Parathyroid adenoma (tissue), 2 donors: ENCODE measurements at regions not wholly inside any gene's neighbourhood (a gene's known extent, or its start where the extent isn't known, plus 50 kb on each side); places are given as distances from the start of the nearest gene placed in this dataset.

ENCODE experiments used
- H2AFZ ChIP-seq: fragments of 300-600 bp; sonication (generic); one replicate; pipeline ENCODE4 v1.7.0; 2017; ENCODE audit warnings: antibody characterized with exemption, mild to moderate bottlenecking
- H3K27ac ChIP-seq: fragments of 300-600 bp; sonication (generic); one replicate; pipeline ENCODE4 v1.7.0; 2017
- H3K27me3 ChIP-seq: fragments of 300-600 bp; sonication (generic); one replicate; pipeline ENCODE4 v1.7.0; 2017; ENCODE audit warnings: low read length; ENCODE audit not compliant: control insufficient read depth, insufficient read depth
- H3K36me3 ChIP-seq: fragments of 300-600 bp; sonication (generic); one replicate; pipeline ENCODE4 v1.7.0; 2017; ENCODE audit warnings: low read length; ENCODE audit not compliant: control insufficient read depth, insufficient read depth
- H3K4me1 ChIP-seq: fragments of 300-600 bp; sonication (generic); one replicate; pipeline ENCODE4 v1.7.0; 2017; ENCODE audit warnings: control low read depth
- H3K4me2 ChIP-seq: fragments of 300-600 bp; sonication (generic); one replicate; pipeline ENCODE4 v1.7.0; 2017; ENCODE audit warnings: low read length
- H3K4me3 ChIP-seq: fragments of 300-600 bp; sonication (generic); one replicate; pipeline ENCODE4 v1.7.0; 2017; ENCODE audit warnings: low read depth, low read length
- H3K79me2 ChIP-seq: fragments of 300-600 bp; sonication (generic); one replicate; pipeline ENCODE4 v1.7.0; 2017; ENCODE audit warnings: control low read depth
- H3K9ac ChIP-seq: fragments of 300-600 bp; sonication (generic); one replicate; pipeline ENCODE4 v1.7.0; 2017; ENCODE audit warnings: mild to moderate bottlenecking
- H3K9me3 ChIP-seq: fragments of 300-600 bp; sonication (generic); one replicate; pipeline ENCODE4 v1.7.0; 2017; ENCODE audit warnings: low read length; ENCODE audit not compliant: control insufficient read depth
- TF ChIP-seq, protein P1 (sequence below): fragments of 300-600 bp; sonication (generic); IDR thresholded peaks from one replicate; pipeline ENCODE4 v1.7.0; 2017; ENCODE audit warnings: antibody characterized with exemption, mild to moderate bottlenecking
- donor health status: primary hyperparathyroidism.

DNA sequence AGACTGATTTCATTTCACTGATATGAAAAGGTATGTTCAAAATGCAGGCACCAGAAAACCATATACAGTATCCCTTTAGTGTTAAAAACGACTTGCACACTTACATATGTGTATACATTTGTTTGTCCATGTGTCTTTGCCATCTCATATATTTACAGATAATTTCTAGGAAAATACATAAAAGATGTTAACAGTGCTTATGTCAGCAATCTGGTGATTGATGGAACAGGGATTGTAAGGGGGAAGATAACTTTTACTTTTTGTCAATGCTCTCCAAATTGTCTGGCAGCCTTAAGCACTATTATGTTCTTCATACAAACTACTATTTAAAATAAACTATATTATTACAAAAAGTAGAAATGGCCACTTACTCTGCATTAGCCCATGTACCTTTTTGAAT lies 238.5 kb upstream of the DEFB112 start:
- Histone ChIP-seq H3K36me3 (no peaks in the 10 kb centered on the region), H3K79me2 (no peaks in the 10 kb centered on the region), H3K9ac (no peak overlapping the region), H3K4me3 (no peak overlapping the region), H3K27me3 (no peaks in the 10 kb centered on the region), H3K9me3 (no peaks in the 10 kb centered on the region), H3K4me1 (no peaks in the 10 kb centered on the region), H3K27ac (no peak overlapping the region), H3K4me2 (no peak overlapping the region), H2AFZ (no peak overlapping the region)
- TF ChIP-seq, protein P1, sequence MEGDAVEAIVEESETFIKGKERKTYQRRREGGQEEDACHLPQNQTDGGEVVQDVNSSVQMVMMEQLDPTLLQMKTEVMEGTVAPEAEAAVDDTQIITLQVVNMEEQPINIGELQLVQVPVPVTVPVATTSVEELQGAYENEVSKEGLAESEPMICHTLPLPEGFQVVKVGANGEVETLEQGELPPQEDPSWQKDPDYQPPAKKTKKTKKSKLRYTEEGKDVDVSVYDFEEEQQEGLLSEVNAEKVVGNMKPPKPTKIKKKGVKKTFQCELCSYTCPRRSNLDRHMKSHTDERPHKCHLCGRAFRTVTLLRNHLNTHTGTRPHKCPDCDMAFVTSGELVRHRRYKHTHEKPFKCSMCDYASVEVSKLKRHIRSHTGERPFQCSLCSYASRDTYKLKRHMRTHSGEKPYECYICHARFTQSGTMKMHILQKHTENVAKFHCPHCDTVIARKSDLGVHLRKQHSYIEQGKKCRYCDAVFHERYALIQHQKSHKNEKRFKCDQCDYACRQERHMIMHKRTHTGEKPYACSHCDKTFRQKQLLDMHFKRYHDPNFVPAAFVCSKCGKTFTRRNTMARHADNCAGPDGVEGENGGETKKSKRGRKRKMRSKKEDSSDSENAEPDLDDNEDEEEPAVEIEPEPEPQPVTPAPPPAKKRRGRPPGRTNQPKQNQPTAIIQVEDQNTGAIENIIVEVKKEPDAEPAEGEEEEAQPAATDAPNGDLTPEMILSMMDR = no peak

DNA sequence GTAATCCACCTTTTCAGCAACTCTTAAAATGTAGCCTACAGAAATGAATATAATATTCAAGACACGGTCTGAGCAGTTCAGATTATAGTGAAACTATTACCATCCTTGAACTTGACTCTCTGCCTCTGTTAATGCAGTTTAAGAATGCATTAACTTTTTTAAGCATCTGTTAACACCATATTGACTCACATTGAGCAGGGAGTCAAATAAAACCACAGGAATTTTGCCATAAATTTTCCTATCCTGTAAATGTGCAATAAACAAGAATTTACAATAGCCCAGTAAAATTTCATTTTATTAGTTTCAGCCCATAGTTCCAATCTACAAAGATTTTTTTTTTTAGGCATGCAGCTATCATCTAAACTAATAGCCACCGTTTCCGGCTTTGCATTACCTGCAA lies 239.2 kb upstream of the DEFB112 start:
- no peaks in the 10 kb centered on the region for H3K27me3 ChIP-seq
- H3K4me3 ChIP-seq = no peak overlapping the region
- no peak overlapping the region for H3K27ac ChIP-seq
- H3K36me3 ChIP-seq = no peaks in the 10 kb centered on the region
- no peak overlapping the region for H3K4me2 ChIP-seq
- H3K4me1 ChIP-seq = no peaks in the 10 kb centered on the region
- H3K9me3 ChIP-seq = no peaks in the 10 kb centered on the region
- TF ChIP-seq, protein P1 = no peak
- no peaks in the 10 kb centered on the region for H3K79me2 ChIP-seq
- H2AFZ ChIP-seq = no peak overlapping the region
- no peak overlapping the region for H3K9ac ChIP-seq

DNA sequence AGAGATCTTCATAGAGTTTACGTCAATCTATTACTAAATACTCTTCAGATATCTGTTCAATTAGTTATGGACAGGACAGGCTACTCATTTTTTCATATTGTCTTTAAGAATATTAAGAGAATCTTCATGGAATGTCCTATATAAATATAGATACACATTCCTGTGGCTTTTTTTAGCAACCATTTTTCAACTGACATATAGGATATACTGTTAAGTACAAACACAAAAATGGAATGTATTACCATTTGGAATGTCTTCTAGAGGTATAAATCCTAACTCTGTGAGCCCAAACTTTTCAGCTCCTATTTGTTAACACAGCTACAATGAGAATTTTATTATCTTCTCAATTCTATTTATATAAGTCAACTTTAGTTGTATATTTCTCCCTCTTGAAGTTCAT lies 239.6 kb upstream of the DEFB112 start:
- Histone ChIP-seq H3K27ac (no peak overlapping the region), H3K9me3 (no peaks in the 10 kb centered on the region), H3K36me3 (no peaks in the 10 kb centered on the region), H3K79me2 (no peaks in the 10 kb centered on the region), H3K9ac (no peak overlapping the region), H2AFZ (no peak overlapping the region), H3K27me3 (no peaks in the 10 kb centered on the region), H3K4me3 (no peak overlapping the region), H3K4me1 (no peaks in the 10 kb centered on the region), H3K4me2 (no peak overlapping the region)
- TF ChIP-seq, protein P1 = no peak

DNA sequence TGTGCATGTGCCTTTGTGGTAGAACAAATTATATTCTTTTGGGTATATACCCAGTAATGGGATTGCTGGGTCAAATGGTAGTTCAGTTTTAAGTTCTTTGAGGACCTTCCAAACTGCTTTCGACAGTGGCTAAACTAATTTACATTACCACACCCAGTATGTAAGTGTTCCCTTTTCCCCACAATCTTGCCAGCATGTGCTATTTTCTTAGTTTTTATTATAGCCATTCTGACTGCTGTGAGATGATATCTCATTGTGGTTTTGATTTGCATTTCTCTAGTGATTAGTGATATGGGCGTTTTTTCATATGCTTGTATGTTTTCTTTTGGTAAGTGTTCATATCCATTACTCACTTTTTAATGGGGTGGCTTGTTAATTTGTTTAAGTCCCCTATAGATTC lies 251.6 kb upstream of the DEFB112 start:
- H2AFZ ChIP-seq = no peak overlapping the region
- H3K9me3 ChIP-seq = no peaks in the 10 kb centered on the region
- H3K27me3 ChIP-seq = no peaks in the 10 kb centered on the region
- H3K27ac ChIP-seq = no peak overlapping the region
- TF ChIP-seq, protein P1 = no peak
- no peak overlapping the region for H3K4me2 ChIP-seq
- no peak overlapping the region for H3K9ac ChIP-seq
- no peaks in the 10 kb centered on the region for H3K4me1 ChIP-seq
- H3K79me2 ChIP-seq = no peaks in the 10 kb centered on the region
- no peak overlapping the region for H3K4me3 ChIP-seq
- H3K36me3 ChIP-seq = no peaks in the 10 kb centered on the region

DNA sequence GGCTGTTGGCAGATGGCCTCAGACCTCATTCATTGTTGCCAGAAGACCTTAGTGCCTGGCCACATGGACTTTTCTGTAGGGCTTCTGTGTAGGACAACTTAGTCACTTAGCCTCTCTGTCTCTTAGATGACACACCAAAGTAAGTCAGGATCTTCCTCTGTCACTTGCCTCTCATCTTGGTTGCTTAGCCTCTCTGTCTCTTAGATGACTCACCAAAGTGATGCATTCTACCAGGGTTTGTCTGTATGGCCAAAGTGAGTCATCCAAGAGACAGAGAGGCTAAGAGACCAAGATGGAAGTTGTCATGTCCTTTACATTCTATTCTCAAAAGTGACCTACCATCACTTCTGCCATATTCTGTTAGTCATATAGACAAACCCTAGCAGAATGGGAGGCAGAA lies 255.9 kb upstream of the DEFB112 start:
- Histone ChIP-seq H3K4me2 (no peak overlapping the region), H3K9me3 (no peaks in the 10 kb centered on the region), H3K27ac (no peak overlapping the region), H3K27me3 (no peaks in the 10 kb centered on the region), H2AFZ (no peak overlapping the region), H3K36me3 (no peaks in the 10 kb centered on the region), H3K4me1 (no peaks in the 10 kb centered on the region), H3K79me2 (no peaks in the 10 kb centered on the region), H3K4me3 (no peak overlapping the region), H3K9ac (no peak overlapping the region)
- TF ChIP-seq, protein P1 = no peak
